Adrenal gland (tissue), 9 donors: ENCODE measurements at regions not wholly inside any gene's neighbourhood (a gene's known extent, or its start where the extent isn't known, plus 50 kb on each side); places are given as distances from the start of the nearest gene placed in this dataset.

ENCODE experiments used
- DNase-seq, 7 donors: peaks; one replicate each; pipeline ENCODE4 v3.0.0-alpha.2; 2019 to 2020
- H3K27ac ChIP-seq, 5 donors: fragments of 200-600 bp; sonication (generic) in 4 of 5; 1 replicate in 3 of 5; 2 replicates in 2 of 5; pipeline versions ENCODE4 v1.5.1 to v1.8.0; 2016 to 2020; ENCODE audit warnings: mild to moderate bottlenecking in 1 of 5
- H3K27me3 ChIP-seq: fragments of 200-600 bp; 2 replicates; pipeline ENCODE4 v1.8.0; 2021
- H3K36me3 ChIP-seq, 2 donors: fragments of 200-600 bp; replicated peaks in 1 of 2; 1 replicate in 1 of 2; 2 replicates in 1 of 2; pipeline versions ENCODE4 v1.5.1 to v1.8.0; 2018 to 2022
- H3K4me1 ChIP-seq, 2 donors: fragments of 200-600 bp; replicated peaks in 1 of 2; 1 replicate in 1 of 2; 2 replicates in 1 of 2; pipeline versions ENCODE4 v1.5.1 to v1.8.0; 2018 to 2021
- H3K4me3 ChIP-seq, 4 donors: fragments of 200-600 bp; sonication (generic) in 3 of 4; one replicate each; pipeline ENCODE4 v1.5.1; 2016 to 2018
- H3K9me3 ChIP-seq, 3 donors: fragments of 200-600 bp; sonication (generic) in 1 of 3; replicated peaks in 1 of 3; 1 replicate in 2 of 3; 2 replicates in 1 of 3; pipeline versions ENCODE4 v1.5.1 to v1.8.0; 2016 to 2021
- POLR2A ChIP-seq, 2 donors: fragments of 450-650 bp; IDR thresholded peaks; one replicate each; pipeline ENCODE4 v1.6.1; 2017; ENCODE audit warnings: antibody characterized with exemption in 2 of 2, mild to moderate bottlenecking in 2 of 2, moderate library complexity in 1 of 2
- WGBS, 4 donors: extraction: QIAGEN DNeasy Blood & Tissue Kit in 2 of 4; methylation state at CpG; one replicate each; pipeline versions ENCODE4 v1.1.5 to v1.1.7; 2013 to 2017; 5-methylcytosine and 5-hydroxymethylcytosine counted together
- intact Hi-C, 2 donors: fragments of 100-400 bp; cut with DNase I; formaldehyde crosslinking; loops; one replicate each; pipeline versions ENCODE4 v1.14.1 to v1.15.0; 2022 to 2023
- TF ChIP-seq, protein P1 (sequence below), 6 experiments: fragments of 450-650 bp in 4 of 6; fragments of 200-600 bp in 2 of 6; sonication (generic) in 1 of 6; IDR thresholded peaks; 1 replicate in 5 of 6; 2 replicates in 1 of 6; pipeline versions ENCODE4 v1.5.1 to v1.8.0; 2016 to 2021; ENCODE audit warnings: antibody characterized with exemption in 6 of 6, mild to moderate bottlenecking in 2 of 6, moderate library complexity in 1 of 6
- donor health status: healthy with polysubstance abuse.
- donor health status: Bipolar disorder and iron deficiency.
- donor health status: DM: yes; HTN: yes; CAD: no.
- donor health status: DM: no; HTN: no; CAD: no.
- donor health status: DM: no; HTN: no; CAD: no.

DNA sequence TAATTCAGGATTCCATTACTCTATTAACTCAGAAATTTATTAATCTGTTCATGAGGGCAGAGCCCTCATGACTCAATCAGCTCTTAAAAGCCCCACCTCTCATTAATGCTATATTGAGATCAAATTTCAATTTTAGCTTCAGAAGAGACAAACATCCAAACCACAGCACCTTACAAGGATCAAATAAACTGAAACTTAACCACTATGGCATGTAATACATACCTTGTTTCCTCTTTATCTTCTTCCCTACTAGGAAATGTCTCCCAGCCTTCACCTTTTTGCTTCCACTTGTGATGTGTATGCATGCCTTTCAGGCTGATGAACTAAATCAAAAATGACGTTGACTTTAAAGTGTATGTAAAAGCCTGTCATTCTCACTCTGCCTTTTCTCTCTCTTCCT lies 2121.3 kb downstream of the NCAM2 start:
- no peaks in the 10 kb centered on the region for H3K36me3 ChIP-seq
- H3K9me3 ChIP-seq: no peaks in the 10 kb centered on the region
- no peak overlapping the region for H3K27ac ChIP-seq
- intact Hi-C loops: no loop called here
- H3K4me1 ChIP-seq: no peaks in the 10 kb centered on the region
- H3K4me3 ChIP-seq: no peak overlapping the region
- 57 to 67% (median 63%) methylated on average over 1 of the region's 1 CpG for WGBS, 4 donors
- no peak for TF ChIP-seq POLR2A (IDR thresholded peaks at IDR 0.05)
- TF ChIP-seq, protein P1, sequence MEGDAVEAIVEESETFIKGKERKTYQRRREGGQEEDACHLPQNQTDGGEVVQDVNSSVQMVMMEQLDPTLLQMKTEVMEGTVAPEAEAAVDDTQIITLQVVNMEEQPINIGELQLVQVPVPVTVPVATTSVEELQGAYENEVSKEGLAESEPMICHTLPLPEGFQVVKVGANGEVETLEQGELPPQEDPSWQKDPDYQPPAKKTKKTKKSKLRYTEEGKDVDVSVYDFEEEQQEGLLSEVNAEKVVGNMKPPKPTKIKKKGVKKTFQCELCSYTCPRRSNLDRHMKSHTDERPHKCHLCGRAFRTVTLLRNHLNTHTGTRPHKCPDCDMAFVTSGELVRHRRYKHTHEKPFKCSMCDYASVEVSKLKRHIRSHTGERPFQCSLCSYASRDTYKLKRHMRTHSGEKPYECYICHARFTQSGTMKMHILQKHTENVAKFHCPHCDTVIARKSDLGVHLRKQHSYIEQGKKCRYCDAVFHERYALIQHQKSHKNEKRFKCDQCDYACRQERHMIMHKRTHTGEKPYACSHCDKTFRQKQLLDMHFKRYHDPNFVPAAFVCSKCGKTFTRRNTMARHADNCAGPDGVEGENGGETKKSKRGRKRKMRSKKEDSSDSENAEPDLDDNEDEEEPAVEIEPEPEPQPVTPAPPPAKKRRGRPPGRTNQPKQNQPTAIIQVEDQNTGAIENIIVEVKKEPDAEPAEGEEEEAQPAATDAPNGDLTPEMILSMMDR (IDR thresholded peaks at IDR 0.05): no peak
- no peaks in the 10 kb centered on the region for H3K27me3 ChIP-seq
- DNase-seq: no peak

DNA sequence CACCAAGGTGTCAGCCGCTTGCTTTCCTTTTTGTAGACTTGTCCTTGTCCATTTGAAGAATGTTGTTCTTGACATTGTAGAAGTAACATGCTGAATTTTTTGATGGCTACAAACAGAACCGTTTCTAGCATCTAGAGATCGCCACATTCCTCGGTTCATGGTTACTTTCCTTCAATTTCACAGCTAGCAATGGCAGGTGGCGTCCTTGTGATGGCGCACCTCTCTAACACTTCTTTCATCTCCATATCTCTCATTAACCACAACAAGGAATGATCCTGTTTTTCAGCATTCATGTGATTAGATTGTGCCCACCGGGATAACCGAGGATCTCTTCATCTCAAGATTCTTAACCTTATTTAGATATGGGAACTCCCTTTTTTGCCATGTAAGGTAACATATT lies 2129.8 kb downstream of the NCAM2 start:
- WGBS, 4 donors: 85 to 91% (median 87%) methylated on average over 8 of the region's 8 CpGs
- Histone ChIP-seq H3K4me3 (no peak overlapping the region), H3K36me3 (no peaks in the 10 kb centered on the region), H3K27me3 (no peaks in the 10 kb centered on the region), H3K9me3 (no peaks in the 10 kb centered on the region), H3K27ac (no peak overlapping the region), H3K4me1 (no peaks in the 10 kb centered on the region)
- no peak for DNase-seq
- intact Hi-C loops: no loop called here
- TF ChIP-seq, protein P1 (IDR thresholded peaks at IDR 0.05): no peak
- no peak for TF ChIP-seq POLR2A (IDR thresholded peaks at IDR 0.05)

DNA sequence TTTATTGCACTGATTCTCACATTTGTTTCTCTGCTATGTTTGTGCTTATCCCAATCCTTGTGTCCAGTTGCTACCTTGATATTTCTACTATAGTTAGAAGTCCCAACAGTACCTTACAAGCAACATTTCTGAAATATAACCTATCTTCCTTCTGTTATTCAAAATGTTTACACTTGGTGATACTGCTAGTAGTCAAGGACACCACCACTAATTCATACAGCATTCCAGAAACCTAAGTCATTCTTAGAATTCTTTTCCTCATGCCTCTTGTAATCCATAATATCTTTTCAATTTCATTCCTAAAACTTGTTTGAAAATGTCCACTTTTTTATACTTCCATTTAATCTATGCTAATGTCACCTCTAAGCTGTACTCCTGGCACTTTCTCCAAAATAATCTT lies 2132.1 kb downstream of the NCAM2 start:
- intact Hi-C loops: no loop called here

DNA sequence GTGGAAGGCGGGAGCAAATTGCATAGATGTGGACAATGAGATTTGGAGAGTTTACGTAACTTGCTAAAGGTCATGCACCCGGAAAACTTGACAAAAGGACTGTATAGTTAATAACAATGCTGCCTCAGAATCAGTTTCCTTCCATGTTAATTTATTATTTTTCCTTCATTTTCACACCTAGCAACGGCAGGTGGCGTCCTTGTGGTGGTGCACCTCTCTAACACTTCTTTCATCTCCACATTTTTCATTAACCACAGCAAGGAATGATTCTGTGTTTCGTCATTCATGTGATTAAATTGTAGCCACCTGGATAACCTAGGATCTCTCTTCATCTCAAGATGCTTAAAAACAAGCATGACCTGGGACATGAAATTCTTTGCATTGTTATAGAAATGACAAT lies 2133.0 kb downstream of the NCAM2 start:
- Histone ChIP-seq H3K27ac (no peak overlapping the region), H3K9me3 (no peaks in the 10 kb centered on the region), H3K4me1 (no peaks in the 10 kb centered on the region), H3K27me3 (no peaks in the 10 kb centered on the region), H3K36me3 (no peaks in the 10 kb centered on the region), H3K4me3 (no peak overlapping the region)
- WGBS, 4 donors: 78 to 86% (median 80%) methylated on average over 6 of the region's 6 CpGs
- no peak for DNase-seq
- TF ChIP-seq, protein P1 (IDR thresholded peaks at IDR 0.05): no peak
- no peak for TF ChIP-seq POLR2A (IDR thresholded peaks at IDR 0.05)
- intact Hi-C loops: no loop called here

More for the DNA sequence above, 2132.1 kb downstream of the NCAM2 start:
- no peak overlapping the region for H3K4me3 ChIP-seq
- no peak overlapping the region for H3K27ac ChIP-seq
- no peaks in the 10 kb centered on the region for H3K4me1 ChIP-seq
- H3K36me3 ChIP-seq: no peaks in the 10 kb centered on the region
- TF ChIP-seq, protein P1 (IDR thresholded peaks at IDR 0.05): no peak
- TF ChIP-seq POLR2A (IDR thresholded peaks at IDR 0.05): no peak
- no peaks in the 10 kb centered on the region for H3K9me3 ChIP-seq
- no peak for DNase-seq
- H3K27me3 ChIP-seq: no peaks in the 10 kb centered on the region
